Fibroblast of lung (primary cell): ENCODE measurements at regions not wholly inside any gene's neighbourhood (a gene's known extent, or its start where the extent isn't known, plus 50 kb on each side); places are given as distances from the start of the nearest gene placed in this dataset.

Experiments
- DNase-seq, 2 donors: peaks; one replicate each; pipeline versions ENCODE4 v3.0.0 to v3.0.0-alpha.2; 2010; ENCODE audit warnings: low read depth in 2 of 2
- H2AFZ ChIP-seq: 2 replicates; pipeline ENCODE4 v1.5.1; 2012; ENCODE audit warnings: low read length, control low read depth, inconsistent platforms
- H3K27ac ChIP-seq: 2 replicates; pipeline ENCODE4 v1.5.1; 2011; ENCODE audit warnings: low read length, control low read depth; ENCODE audit not compliant: insufficient read depth
- H3K27me3 ChIP-seq: 2 replicates; pipeline ENCODE4 v1.5.1; 2011; ENCODE audit warnings: mild to moderate bottlenecking, low read length; ENCODE audit not compliant: control insufficient read depth, insufficient read depth
- H3K36me3 ChIP-seq: 2 replicates; pipeline ENCODE4 v1.5.1; 2011; ENCODE audit warnings: low read length; ENCODE audit not compliant: control insufficient read depth, insufficient read depth
- H3K4me1 ChIP-seq: 2 replicates; pipeline ENCODE4 v1.5.1; 2011; ENCODE audit warnings: low read length; ENCODE audit not compliant: control insufficient read depth, insufficient read depth; ENCODE audit errors: extremely low read depth
- H3K4me2 ChIP-seq: 2 replicates; pipeline ENCODE4 v1.5.1; 2011; ENCODE audit warnings: low read length, control low read depth; ENCODE audit not compliant: insufficient read depth; ENCODE audit errors: extremely low read depth
- H3K4me3 ChIP-seq, 4 experiments: fragments of 200-600 bp in 1 of 4; sonication (generic) in 1 of 4; replicated peaks in 1 of 4; 2 replicates each; pipeline ENCODE4 v1.5.1; 2011 to 2016; ENCODE audit warnings: low read length in 4 of 4, low read depth in 3 of 4, mild to moderate bottlenecking in 3 of 4, control low read depth in 2 of 4, inconsistent platforms in 1 of 4, mixed read lengths in 1 of 4; ENCODE audit not compliant: insufficient read depth in 1 of 4; ENCODE audit errors: control extremely low read depth in 1 of 4
- H3K79me2 ChIP-seq: 2 replicates; pipeline ENCODE4 v1.5.1; 2012; ENCODE audit warnings: mild to moderate bottlenecking, low read length, inconsistent platforms; ENCODE audit not compliant: control insufficient read depth, insufficient read depth
- H3K9ac ChIP-seq: 2 replicates; pipeline ENCODE4 v1.5.1; 2011; ENCODE audit warnings: mild to moderate bottlenecking, low read length, control low read depth; ENCODE audit not compliant: insufficient read depth
- H3K9me3 ChIP-seq: 2 replicates; pipeline ENCODE4 v1.5.1; 2012; ENCODE audit warnings: low read depth, low read length; ENCODE audit not compliant: control insufficient read depth, insufficient read depth
- H4K20me1 ChIP-seq: 2 replicates; pipeline ENCODE4 v1.5.1; 2011; ENCODE audit warnings: low read length; ENCODE audit not compliant: control insufficient read depth, insufficient read depth; ENCODE audit errors: extremely low read depth
- CTCF ChIP-seq, 2 donors: IDR thresholded peaks in 1 of 2; conservative IDR thresholded peaks in 1 of 2; 1 replicate in 1 of 2; 2 replicates in 1 of 2; pipeline ENCODE4 v1.5.1; 2011 to 2012; ENCODE audit warnings: low read length in 2 of 2, control low read depth in 1 of 2, inconsistent platforms in 1 of 2, low read depth in 1 of 2, mild to moderate bottlenecking in 1 of 2
- EZH2 ChIP-seq: IDR thresholded peaks from 2 replicates; pipeline ENCODE4 v1.5.1; 2012; ENCODE audit warnings: low read length, control low read depth, mild to moderate bottlenecking; ENCODE audit errors: missing control alignments

- H3K27ac ChIP-seq, result no peak overlapping the region
- H3K4me2 ChIP-seq, result no peak overlapping the region
- no peaks in the 10 kb centered on the region for H3K4me1 ChIP-seq
- no peaks in the 10 kb centered on the region for H3K36me3 ChIP-seq
- H3K27me3 ChIP-seq, result no peaks in the 10 kb centered on the region
- H4K20me1 ChIP-seq, result no peaks in the 10 kb centered on the region
- no peak overlapping the region for H3K9ac ChIP-seq
- no peak overlapping the region for H3K4me3 ChIP-seq
- TF ChIP-seq EZH2 (no peak), CTCF (conservative IDR thresholded peaks at IDR 0.05 in 1 of 2, IDR thresholded peaks at IDR 0.05 in 1 of 2; ENCODE audit: low read depth in 1 of 2, low read length in 2 of 2) (no peak)
- no peaks in the 10 kb centered on the region for H3K79me2 ChIP-seq
- DNase-seq, result no peak
- H3K9me3 ChIP-seq, result no peaks in the 10 kb centered on the region
- H2AFZ ChIP-seq, result no peak overlapping the region
Measured at GRCh38 chr13:97616385-97616784, 182.4 kb downstream of the RAP2A start.

GRCh38 chr13:97621025-97621424 is 187.1 kb downstream of the RAP2A start:
- Histone ChIP-seq H2AFZ (no peak overlapping the region), H3K4me2 (no peak overlapping the region), H3K36me3 (no peaks in the 10 kb centered on the region), H4K20me1 (no peaks in the 10 kb centered on the region), H3K9ac (no peak overlapping the region), H3K27ac (no peak overlapping the region), H3K4me1 (no peaks in the 10 kb centered on the region), H3K4me3 (no peak overlapping the region), H3K9me3 (no peaks in the 10 kb centered on the region), H3K27me3 (no peaks in the 10 kb centered on the region), H3K79me2 (no peaks in the 10 kb centered on the region)
- TF ChIP-seq CTCF (conservative IDR thresholded peaks at IDR 0.05 in 1 of 2, IDR thresholded peaks at IDR 0.05 in 1 of 2; ENCODE audit: low read depth in 1 of 2, low read length in 2 of 2), result no peak
- no peak for DNase-seq

- Histone ChIP-seq H3K36me3 (no peaks in the 10 kb centered on the region), H3K9me3 (no peaks in the 10 kb centered on the region), H3K4me1 (no peaks in the 10 kb centered on the region), H4K20me1 (no peaks in the 10 kb centered on the region), H3K4me3 (no peak overlapping the region), H3K79me2 (no peaks in the 10 kb centered on the region), H3K9ac (no peak overlapping the region), H3K27me3 (no peaks in the 10 kb centered on the region), H2AFZ (no peak overlapping the region), H3K27ac (no peak overlapping the region), H3K4me2 (no peak overlapping the region)
- no peak for TF ChIP-seq CTCF (conservative IDR thresholded peaks at IDR 0.05 in 1 of 2, IDR thresholded peaks at IDR 0.05 in 1 of 2; ENCODE audit: low read depth in 1 of 2, low read length in 2 of 2)
- no peak for TF ChIP-seq EZH2
- DNase-seq, result no peak
Measured at GRCh38 chr13:97621631-97622030, 187.7 kb downstream of the RAP2A start.
